ENCODE measurements at regions not wholly inside any gene's neighbourhood (a gene's known extent, or its start where the extent isn't known, plus 50 kb on each side); places are given as distances from the start of the nearest gene placed in this dataset.

DNA sequence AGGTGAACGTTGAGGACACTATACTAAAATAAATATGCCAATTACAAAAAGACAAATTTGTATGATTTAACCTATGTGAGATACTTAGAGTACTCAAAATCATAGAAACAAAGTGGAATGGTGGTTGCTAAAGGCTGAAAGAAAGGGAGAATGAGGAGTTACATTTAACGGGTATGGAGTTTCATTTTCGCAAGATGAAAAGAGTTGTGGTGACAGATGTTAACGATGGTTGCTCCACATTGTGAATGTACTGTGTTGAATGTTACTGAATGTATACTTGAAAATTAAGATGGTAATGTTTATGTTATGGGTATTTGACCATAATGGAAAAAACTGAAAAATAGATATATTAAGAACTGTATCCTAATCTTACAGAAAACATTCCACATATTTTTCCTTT lies 51.3 kb upstream of the MOCS2 start:
- Histone ChIP-seq H3K9me3 (no peaks in the 10 kb centered on the region), H3K27ac (no peak overlapping the region), H3K4me1 (replicated peaks) (no peaks in the 10 kb centered on the region), H3K4me3 (no peak overlapping the region), H3K36me3 (no peaks in the 10 kb centered on the region), H3K27me3 (replicated peaks; ENCODE audit: insufficient read depth) (no peaks in the 10 kb centered on the region)
- intact Hi-C loops (cut with DNase I) = no loop called here
- no peak for TF ChIP-seq POLR2AphosphoS5 (IDR thresholded peaks at IDR 0.05)
- TF ChIP-seq, protein P1, sequence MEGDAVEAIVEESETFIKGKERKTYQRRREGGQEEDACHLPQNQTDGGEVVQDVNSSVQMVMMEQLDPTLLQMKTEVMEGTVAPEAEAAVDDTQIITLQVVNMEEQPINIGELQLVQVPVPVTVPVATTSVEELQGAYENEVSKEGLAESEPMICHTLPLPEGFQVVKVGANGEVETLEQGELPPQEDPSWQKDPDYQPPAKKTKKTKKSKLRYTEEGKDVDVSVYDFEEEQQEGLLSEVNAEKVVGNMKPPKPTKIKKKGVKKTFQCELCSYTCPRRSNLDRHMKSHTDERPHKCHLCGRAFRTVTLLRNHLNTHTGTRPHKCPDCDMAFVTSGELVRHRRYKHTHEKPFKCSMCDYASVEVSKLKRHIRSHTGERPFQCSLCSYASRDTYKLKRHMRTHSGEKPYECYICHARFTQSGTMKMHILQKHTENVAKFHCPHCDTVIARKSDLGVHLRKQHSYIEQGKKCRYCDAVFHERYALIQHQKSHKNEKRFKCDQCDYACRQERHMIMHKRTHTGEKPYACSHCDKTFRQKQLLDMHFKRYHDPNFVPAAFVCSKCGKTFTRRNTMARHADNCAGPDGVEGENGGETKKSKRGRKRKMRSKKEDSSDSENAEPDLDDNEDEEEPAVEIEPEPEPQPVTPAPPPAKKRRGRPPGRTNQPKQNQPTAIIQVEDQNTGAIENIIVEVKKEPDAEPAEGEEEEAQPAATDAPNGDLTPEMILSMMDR (IDR thresholded peaks at IDR 0.05) = no peak
- no peak for TF ChIP-seq POLR2A (IDR thresholded peaks at IDR 0.05)
- DNase-seq (ENCODE audit: low spot score) = no peak
- 72% methylated on average over 4 of the region's 4 CpGs for WGBS

DNA sequence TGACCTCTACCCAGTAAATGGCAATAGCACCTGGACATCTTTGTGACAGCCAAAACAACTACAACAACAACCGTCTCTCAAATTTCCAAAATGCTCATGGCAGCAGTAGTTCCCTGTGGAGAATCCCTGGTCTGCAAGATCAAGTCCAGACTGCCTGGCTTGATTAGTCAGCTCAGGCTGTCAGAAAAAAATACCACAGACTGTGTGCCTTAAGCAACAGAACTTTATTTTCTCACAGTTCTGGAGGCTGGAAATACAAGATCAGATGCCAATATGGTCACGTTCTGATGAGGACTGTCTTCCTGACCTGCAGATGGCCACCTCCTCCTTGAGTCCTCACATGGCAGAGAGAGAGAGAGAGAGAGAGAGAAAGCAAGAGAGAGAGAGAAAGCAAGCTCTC lies 52.3 kb upstream of the MOCS2 start:
- DNase-seq (ENCODE audit: low spot score) = no peak
- TF ChIP-seq POLR2A (IDR thresholded peaks at IDR 0.05) (no peak), POLR2AphosphoS5 (IDR thresholded peaks at IDR 0.05) (no peak)
- TF ChIP-seq, protein P1 (IDR thresholded peaks at IDR 0.05) = no peak

DNA sequence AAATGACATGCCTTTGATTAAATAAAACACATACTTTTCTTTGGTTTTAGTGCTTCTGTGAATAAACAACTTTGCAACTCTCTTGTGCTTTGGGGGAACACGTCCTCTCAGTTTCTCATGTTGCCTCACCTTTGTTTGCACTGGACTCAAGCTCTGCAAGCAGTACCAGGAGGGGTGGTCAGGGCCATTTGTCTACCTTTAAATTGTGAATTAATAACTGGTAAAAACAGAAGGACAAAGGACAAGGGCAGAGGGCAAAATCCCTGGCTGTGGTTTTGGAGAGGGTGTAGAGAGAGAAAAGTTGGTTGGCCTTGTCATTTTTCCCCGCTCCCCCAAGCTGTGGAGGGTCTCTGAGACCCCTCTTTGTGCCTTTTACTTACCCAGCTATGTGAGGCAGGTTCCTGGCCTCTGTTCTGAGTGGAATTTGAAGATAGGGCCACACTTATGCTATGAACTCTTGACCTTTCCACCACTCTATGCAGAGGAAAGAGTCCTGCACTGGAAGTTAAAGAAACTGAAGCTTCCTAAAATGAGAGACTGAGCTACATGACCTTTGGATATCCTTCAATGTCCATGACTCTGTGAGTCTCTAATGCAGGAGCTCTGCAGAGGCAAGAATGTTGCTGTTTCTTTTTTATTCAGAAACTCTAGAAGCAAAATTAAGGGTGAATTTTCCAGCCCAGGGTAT lies 55.1 kb upstream of the MOCS2 start:
- no peak for DNase-seq (ENCODE audit: low spot score)
- no peaks in the 10 kb centered on the region for H3K4me1 ChIP-seq (replicated peaks)
- no peaks in the 10 kb centered on the region for H3K36me3 ChIP-seq
- no peaks in the 10 kb centered on the region for H3K27me3 ChIP-seq (replicated peaks; ENCODE audit: insufficient read depth)
- no peaks in the 10 kb centered on the region for H3K9me3 ChIP-seq
- intact Hi-C loops (cut with DNase I) = no loop called here
- TF ChIP-seq POLR2AphosphoS5 (IDR thresholded peaks at IDR 0.05) = no peak
- TF ChIP-seq, protein P1 (IDR thresholded peaks at IDR 0.05) = no peak
- no peak for TF ChIP-seq POLR2A (IDR thresholded peaks at IDR 0.05)
- H3K4me3 ChIP-seq = no peak overlapping the region
- 74% methylated on average over 2 of the region's 2 CpGs for WGBS
- H3K27ac ChIP-seq = no peak overlapping the region

More for the DNA sequence above, 52.3 kb upstream of the MOCS2 start:
- 73% methylated on average over 2 of the region's 2 CpGs for WGBS
- no peak overlapping the region for H3K4me3 ChIP-seq
- H3K27ac ChIP-seq = no peak overlapping the region
- H3K36me3 ChIP-seq = no peaks in the 10 kb centered on the region
- no peaks in the 10 kb centered on the region for H3K4me1 ChIP-seq (replicated peaks)
- intact Hi-C loops (cut with DNase I) = no loop called here
- H3K27me3 ChIP-seq (replicated peaks; ENCODE audit: insufficient read depth) = no peaks in the 10 kb centered on the region
- no peaks in the 10 kb centered on the region for H3K9me3 ChIP-seq

DNA sequence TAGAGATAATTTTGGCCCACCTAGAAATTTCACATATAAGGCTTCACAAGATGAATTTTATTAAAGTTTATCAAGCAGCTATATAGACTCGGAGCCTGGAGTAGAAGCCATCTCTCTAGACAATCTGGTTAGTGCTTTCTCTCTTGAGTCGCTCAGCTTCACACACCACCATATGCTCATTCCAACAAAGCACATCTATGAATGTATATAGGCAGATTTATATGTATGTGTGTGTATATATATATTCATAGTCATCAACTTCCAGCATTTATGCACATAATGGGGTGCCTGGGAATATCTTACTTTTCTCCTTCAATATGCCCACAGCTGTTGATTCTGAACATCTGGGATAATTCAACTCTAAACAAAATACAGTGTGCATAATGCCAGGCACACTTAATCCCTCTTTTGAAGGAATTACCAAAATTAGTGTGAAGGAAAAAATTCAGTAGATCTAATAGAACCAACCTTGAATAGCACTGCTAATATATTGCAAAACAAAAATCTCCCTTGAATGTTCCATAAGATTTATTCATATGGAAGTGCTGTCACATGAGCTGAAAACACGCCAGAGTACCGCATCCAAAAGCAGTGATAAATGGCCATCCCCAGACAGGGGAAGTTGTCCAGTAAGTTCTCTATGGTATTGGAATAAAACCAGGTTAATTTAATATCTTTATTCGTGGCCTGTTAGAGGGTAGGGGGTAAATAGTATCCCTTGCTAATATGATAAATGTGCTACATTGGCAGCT lies 56.0 kb upstream of the MOCS2 start:
- no peak for DNase-seq (ENCODE audit: low spot score)
- TF ChIP-seq POLR2AphosphoS5 (IDR thresholded peaks at IDR 0.05) = no peak
- no peak for TF ChIP-seq POLR2A (IDR thresholded peaks at IDR 0.05)
- TF ChIP-seq, protein P1 (IDR thresholded peaks at IDR 0.05) = no peak
- Histone ChIP-seq H3K36me3 (no peaks in the 10 kb centered on the region), H3K27ac (no peak overlapping the region), H3K4me3 (no peak overlapping the region), H3K4me1 (replicated peaks) (no peaks in the 10 kb centered on the region), H3K27me3 (replicated peaks; ENCODE audit: insufficient read depth) (no peaks in the 10 kb centered on the region), H3K9me3 (no peaks in the 10 kb centered on the region)
- WGBS = 78% methylated on average over 5 of the region's 5 CpGs
- intact Hi-C loops (cut with DNase I) = no loop called here

DNA sequence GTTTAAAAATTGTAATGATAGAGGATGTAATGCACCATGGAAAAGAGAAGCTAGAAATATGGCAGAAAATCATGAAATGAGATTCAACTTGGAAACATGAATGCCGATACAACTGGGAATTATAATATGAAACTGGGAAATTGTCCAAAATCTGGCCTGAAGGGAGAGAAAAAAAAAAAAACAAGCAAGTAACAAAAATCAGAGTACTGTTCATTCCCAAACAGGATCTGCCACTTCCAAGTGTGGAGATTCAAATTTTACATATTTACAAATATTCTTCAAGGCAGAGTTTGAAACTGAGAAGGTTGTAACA lies 56.6 kb upstream of the MOCS2 start:
- no peak overlapping the region for H3K4me3 ChIP-seq
- H3K9me3 ChIP-seq = no peaks in the 10 kb centered on the region
- H3K4me1 ChIP-seq (replicated peaks) = no peaks in the 10 kb centered on the region
- no peaks in the 10 kb centered on the region for H3K36me3 ChIP-seq
- DNase-seq (ENCODE audit: low spot score) = no peak
- TF ChIP-seq POLR2A (IDR thresholded peaks at IDR 0.05) (no peak), POLR2AphosphoS5 (IDR thresholded peaks at IDR 0.05) (no peak)
- TF ChIP-seq, protein P1 (IDR thresholded peaks at IDR 0.05) = no peak
- intact Hi-C loops (cut with DNase I) = no loop called here
- no peak overlapping the region for H3K27ac ChIP-seq
- 23% methylated on average over 1 of the region's 1 CpG for WGBS
- no peaks in the 10 kb centered on the region for H3K27me3 ChIP-seq (replicated peaks; ENCODE audit: insufficient read depth)

Measured in prostate gland (tissue), 2 donors.